ENCODE measurements at regions not wholly inside any gene's neighbourhood (a gene's known extent, or its start where the extent isn't known, plus 50 kb on each side); places are given as distances from the start of the nearest gene placed in this dataset.

GRCh38 chr1:116316373-116316772 is 56.7 kb upstream of the ATP1A1 start:
- H3K4me2 ChIP-seq (ENCODE audit: low read length, poor library complexity, severe bottlenecking), result no peak overlapping the region
- no peak overlapping the region for H2BK15ac ChIP-seq (ENCODE audit: low read depth, poor library complexity, severe bottlenecking)
- no peak overlapping the region for H4K91ac ChIP-seq (ENCODE audit: low read length)
- no peaks in the 10 kb centered on the region for H3K36me3 ChIP-seq (ENCODE audit: control insufficient read depth in 1 of 2, insufficient read depth in 2 of 2, low read depth in 1 of 2, low read length in 2 of 2)
- H3K23ac ChIP-seq (ENCODE audit: low read length in 2 of 2), result no peak overlapping the region
- no peaks in the 10 kb centered on the region for H3K4me1 ChIP-seq (ENCODE audit: control insufficient read depth, insufficient read depth, low read depth, low read length)
- H2AK5ac ChIP-seq (ENCODE audit: low read length, severe bottlenecking), result no peak overlapping the region
- H2BK5ac ChIP-seq (ENCODE audit: low read depth, low read length, poor library complexity, severe bottlenecking), result no peak overlapping the region
- H3K14ac ChIP-seq (ENCODE audit: low read length in 2 of 2), result no peak overlapping the region
- H2BK12ac ChIP-seq (ENCODE audit: low read length in 2 of 2), result no peak overlapping the region
- no peak overlapping the region for H4K8ac ChIP-seq (ENCODE audit: low read length)
- no peak for DNase-seq
- H3K4ac ChIP-seq (ENCODE audit: low read depth in 1 of 2, low read length in 2 of 2), result no peak overlapping the region
- no peaks in the 10 kb centered on the region for H3K27me3 ChIP-seq (ENCODE audit: control insufficient read depth in 1 of 2, insufficient read depth in 1 of 2, low read length in 2 of 2)
- no peak overlapping the region for H3K18ac ChIP-seq (ENCODE audit: low read depth in 1 of 2, low read length in 2 of 2)
- H3K9me3 ChIP-seq (ENCODE audit: control insufficient read depth, low read length), result no peaks in the 10 kb centered on the region
- 91% methylated on average over 2 of the region's 2 CpGs for WGBS
- no peak overlapping the region for H3K9ac ChIP-seq (ENCODE audit: low read length)
- no peak overlapping the region for H2BK120ac ChIP-seq (ENCODE audit: low read depth, low read length)
- no peak overlapping the region for H3K27ac ChIP-seq (ENCODE audit: low read length, poor library complexity, severe bottlenecking)
- H3K79me1 ChIP-seq (replicated peaks; ENCODE audit: low read length, poor library complexity, severe bottlenecking), result no peaks in the 10 kb centered on the region
- no peak overlapping the region for H2AFZ ChIP-seq (ENCODE audit: low read depth, low read length)
- H3K4me3 ChIP-seq (ENCODE audit: insufficient read depth in 1 of 2, low read depth in 1 of 2, low read length in 2 of 2), result no peak overlapping the region

- no peak overlapping the region for H2BK15ac ChIP-seq (ENCODE audit: low read depth, poor library complexity, severe bottlenecking)
- no peak overlapping the region for H3K27ac ChIP-seq (ENCODE audit: low read length, poor library complexity, severe bottlenecking)
- H2BK120ac ChIP-seq (ENCODE audit: low read depth, low read length), result no peak overlapping the region
- H3K27me3 ChIP-seq (ENCODE audit: control insufficient read depth in 1 of 2, insufficient read depth in 1 of 2, low read length in 2 of 2), result no peaks in the 10 kb centered on the region
- H3K14ac ChIP-seq (ENCODE audit: low read length in 2 of 2), result no peak overlapping the region
- H3K79me1 ChIP-seq (replicated peaks; ENCODE audit: low read length, poor library complexity, severe bottlenecking), result no peaks in the 10 kb centered on the region
- no peak overlapping the region for H3K9ac ChIP-seq (ENCODE audit: low read length)
- no peaks in the 10 kb centered on the region for H3K4me1 ChIP-seq (ENCODE audit: control insufficient read depth, insufficient read depth, low read depth, low read length)
- no peak for DNase-seq
- no peak overlapping the region for H3K4ac ChIP-seq (ENCODE audit: low read depth in 1 of 2, low read length in 2 of 2)
- H3K18ac ChIP-seq (ENCODE audit: low read depth in 1 of 2, low read length in 2 of 2), result no peak overlapping the region
- no peaks in the 10 kb centered on the region for H3K36me3 ChIP-seq (ENCODE audit: control insufficient read depth in 1 of 2, insufficient read depth in 2 of 2, low read depth in 1 of 2, low read length in 2 of 2)
- H3K9me3 ChIP-seq (ENCODE audit: control insufficient read depth, low read length), result no peaks in the 10 kb centered on the region
- no peak overlapping the region for H2BK5ac ChIP-seq (ENCODE audit: low read depth, low read length, poor library complexity, severe bottlenecking)
- H3K4me2 ChIP-seq (ENCODE audit: low read length, poor library complexity, severe bottlenecking), result no peak overlapping the region
- H4K8ac ChIP-seq (ENCODE audit: low read length), result no peak overlapping the region
- H2AFZ ChIP-seq (ENCODE audit: low read depth, low read length), result no peak overlapping the region
- H2AK5ac ChIP-seq (ENCODE audit: low read length, severe bottlenecking), result no peak overlapping the region
- no peak overlapping the region for H3K23ac ChIP-seq (ENCODE audit: low read length in 2 of 2)
- 68% methylated on average over 7 of the region's 9 CpGs for WGBS
- no peak overlapping the region for H4K91ac ChIP-seq (ENCODE audit: low read length)
- H2BK12ac ChIP-seq (ENCODE audit: low read length in 2 of 2), result no peak overlapping the region
- H3K4me3 ChIP-seq (ENCODE audit: insufficient read depth in 1 of 2, low read depth in 1 of 2, low read length in 2 of 2), result no peak overlapping the region
These were observed 54.1 kb upstream of the ATP1A1 start for GRCh38 chr1:116318897-116319296.

GRCh38 chr1:116320874-116321273 is 52.2 kb upstream of the ATP1A1 start:
- H3K4me2 ChIP-seq (ENCODE audit: low read length, poor library complexity, severe bottlenecking), result no peak overlapping the region
- no peak overlapping the region for H3K14ac ChIP-seq (ENCODE audit: low read length in 2 of 2)
- no peak overlapping the region for H4K8ac ChIP-seq (ENCODE audit: low read length)
- no peak for DNase-seq
- WGBS, result 91% methylated on average over 1 of the region's 2 CpGs
- no peaks in the 10 kb centered on the region for H3K79me1 ChIP-seq (replicated peaks; ENCODE audit: low read length, poor library complexity, severe bottlenecking)
- no peak overlapping the region for H2BK5ac ChIP-seq (ENCODE audit: low read depth, low read length, poor library complexity, severe bottlenecking)
- H2AK5ac ChIP-seq (ENCODE audit: low read length, severe bottlenecking), result no peak overlapping the region
- H2BK15ac ChIP-seq (ENCODE audit: low read depth, poor library complexity, severe bottlenecking), result no peak overlapping the region
- no peak overlapping the region for H2BK12ac ChIP-seq (ENCODE audit: low read length in 2 of 2)
- no peak overlapping the region for H2BK120ac ChIP-seq (ENCODE audit: low read depth, low read length)
- no peaks in the 10 kb centered on the region for H3K36me3 ChIP-seq (ENCODE audit: control insufficient read depth in 1 of 2, insufficient read depth in 2 of 2, low read depth in 1 of 2, low read length in 2 of 2)
- no peak overlapping the region for H3K18ac ChIP-seq (ENCODE audit: low read depth in 1 of 2, low read length in 2 of 2)
- no peaks in the 10 kb centered on the region for H3K4me1 ChIP-seq (ENCODE audit: control insufficient read depth, insufficient read depth, low read depth, low read length)
- no peaks in the 10 kb centered on the region for H3K27me3 ChIP-seq (ENCODE audit: control insufficient read depth in 1 of 2, insufficient read depth in 1 of 2, low read length in 2 of 2)
- no peak overlapping the region for H3K4ac ChIP-seq (ENCODE audit: low read depth in 1 of 2, low read length in 2 of 2)
- H2AFZ ChIP-seq (ENCODE audit: low read depth, low read length), result no peak overlapping the region
- no peak overlapping the region for H3K23ac ChIP-seq (ENCODE audit: low read length in 2 of 2)
- no peak overlapping the region for H3K27ac ChIP-seq (ENCODE audit: low read length, poor library complexity, severe bottlenecking)
- no peak overlapping the region for H4K91ac ChIP-seq (ENCODE audit: low read length)
- H3K9me3 ChIP-seq (ENCODE audit: control insufficient read depth, low read length), result no peaks in the 10 kb centered on the region
- no peak overlapping the region for H3K4me3 ChIP-seq (ENCODE audit: insufficient read depth in 1 of 2, low read depth in 1 of 2, low read length in 2 of 2)
- H3K9ac ChIP-seq (ENCODE audit: low read length), result no peak overlapping the region

GRCh38 chr1:116321766-116322175 is 51.3 kb upstream of the ATP1A1 start:
- Histone ChIP-seq H3K4ac (ENCODE audit: low read depth in 1 of 2, low read length in 2 of 2) (no peak overlapping the region), H3K14ac (ENCODE audit: low read length in 2 of 2) (no peak overlapping the region), H2BK120ac (ENCODE audit: low read depth, low read length) (no peak overlapping the region), H3K23ac (ENCODE audit: low read length in 2 of 2) (no peak overlapping the region), H2BK15ac (ENCODE audit: low read depth, poor library complexity, severe bottlenecking) (no peak overlapping the region), H3K36me3 (ENCODE audit: control insufficient read depth in 1 of 2, insufficient read depth in 2 of 2, low read depth in 1 of 2, low read length in 2 of 2) (no peaks in the 10 kb centered on the region), H4K91ac (ENCODE audit: low read length) (no peak overlapping the region), H2BK5ac (ENCODE audit: low read depth, low read length, poor library complexity, severe bottlenecking) (no peak overlapping the region), H3K4me1 (ENCODE audit: control insufficient read depth, insufficient read depth, low read depth, low read length) (no peaks in the 10 kb centered on the region), H3K4me2 (ENCODE audit: low read length, poor library complexity, severe bottlenecking) (no peak overlapping the region), H3K9me3 (ENCODE audit: control insufficient read depth, low read length) (no peaks in the 10 kb centered on the region), H4K8ac (ENCODE audit: low read length) (no peak overlapping the region), H2AFZ (ENCODE audit: low read depth, low read length) (no peak overlapping the region), H3K27me3 (ENCODE audit: control insufficient read depth in 1 of 2, insufficient read depth in 1 of 2, low read length in 2 of 2) (no peaks in the 10 kb centered on the region), H3K9ac (ENCODE audit: low read length) (no peak overlapping the region), H2BK12ac (ENCODE audit: low read length in 2 of 2) (no peak overlapping the region), H3K4me3 (ENCODE audit: insufficient read depth in 1 of 2, low read depth in 1 of 2, low read length in 2 of 2) (no peak overlapping the region), H2AK5ac (ENCODE audit: low read length, severe bottlenecking) (no peak overlapping the region), H3K79me1 (replicated peaks; ENCODE audit: low read length, poor library complexity, severe bottlenecking) (no peaks in the 10 kb centered on the region), H3K27ac (ENCODE audit: low read length, poor library complexity, severe bottlenecking) (no peak overlapping the region), H3K18ac (ENCODE audit: low read depth in 1 of 2, low read length in 2 of 2) (no peak overlapping the region)
- 93% methylated on average over 5 of the region's 5 CpGs for WGBS
- no peak for DNase-seq

Measured in mesenchymal stem cell (in vitro differentiated cells and primary cell).